ENCODE measurements at regions not wholly inside any gene's neighbourhood (a gene's known extent, or its start where the extent isn't known, plus 50 kb on each side); places are given as distances from the start of the nearest gene placed in this dataset.

DNA sequence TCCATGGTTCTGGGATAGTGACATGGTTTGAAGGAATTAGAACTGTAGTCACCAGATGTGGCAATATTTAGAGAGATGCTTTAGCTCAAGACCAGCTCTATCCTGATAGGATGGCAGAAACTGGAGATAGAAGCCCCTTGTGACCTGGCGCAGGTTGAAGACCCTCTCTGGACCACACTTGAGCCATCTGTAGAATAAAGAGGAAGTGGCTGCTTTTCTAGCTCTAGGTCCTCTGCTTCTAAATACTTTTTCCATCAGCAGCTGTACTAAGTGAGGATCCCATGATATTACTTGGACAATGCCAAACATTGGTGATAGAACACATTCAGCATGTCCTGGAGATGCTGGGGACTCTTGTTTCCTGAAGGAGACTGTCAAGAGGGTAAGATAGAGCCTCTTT, 172.6 kb downstream of the PDCD6IP start:
- TF ChIP-seq POLR2A (IDR thresholded peaks at IDR 0.05; ENCODE audit: low read depth, low read length) = no peak
- TF ChIP-seq, protein P1, sequence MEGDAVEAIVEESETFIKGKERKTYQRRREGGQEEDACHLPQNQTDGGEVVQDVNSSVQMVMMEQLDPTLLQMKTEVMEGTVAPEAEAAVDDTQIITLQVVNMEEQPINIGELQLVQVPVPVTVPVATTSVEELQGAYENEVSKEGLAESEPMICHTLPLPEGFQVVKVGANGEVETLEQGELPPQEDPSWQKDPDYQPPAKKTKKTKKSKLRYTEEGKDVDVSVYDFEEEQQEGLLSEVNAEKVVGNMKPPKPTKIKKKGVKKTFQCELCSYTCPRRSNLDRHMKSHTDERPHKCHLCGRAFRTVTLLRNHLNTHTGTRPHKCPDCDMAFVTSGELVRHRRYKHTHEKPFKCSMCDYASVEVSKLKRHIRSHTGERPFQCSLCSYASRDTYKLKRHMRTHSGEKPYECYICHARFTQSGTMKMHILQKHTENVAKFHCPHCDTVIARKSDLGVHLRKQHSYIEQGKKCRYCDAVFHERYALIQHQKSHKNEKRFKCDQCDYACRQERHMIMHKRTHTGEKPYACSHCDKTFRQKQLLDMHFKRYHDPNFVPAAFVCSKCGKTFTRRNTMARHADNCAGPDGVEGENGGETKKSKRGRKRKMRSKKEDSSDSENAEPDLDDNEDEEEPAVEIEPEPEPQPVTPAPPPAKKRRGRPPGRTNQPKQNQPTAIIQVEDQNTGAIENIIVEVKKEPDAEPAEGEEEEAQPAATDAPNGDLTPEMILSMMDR (IDR thresholded peaks at IDR 0.05; ENCODE audit: extremely low read depth in 1 of 2, insufficient read depth in 1 of 2, low read depth in 1 of 2, low read length in 2 of 2) = no peak

All from endothelial cell of umbilical vein (primary cell).